Endometrial microvascular endothelial cells (primary cell): ENCODE measurements at regions not wholly inside any gene's neighbourhood (a gene's known extent, or its start where the extent isn't known, plus 50 kb on each side); places are given as distances from the start of the nearest gene placed in this dataset.

Experiments used
- in situ Hi-C: cut with HindIII; loops from 2 replicates; pipeline ENCODE4 v1.10.0; 2017; ENCODE audit warnings: low sequenced_read_pairs, low pct_unique_long_range_greater_than_20kb; ENCODE audit errors: inconsistent ontology term

GRCh38 chr22:49312601-49313000 is 515.1 kb downstream of the BRD1 start:
- in situ Hi-C loops: no loop called here

- in situ Hi-C loops: no loop called here
Measured at GRCh38 chr22:49310354-49310753, 517.3 kb downstream of the BRD1 start.

GRCh38 chr22:49308300-49308699 is 519.4 kb downstream of the BRD1 start:
- in situ Hi-C loops: no loop called here

- in situ Hi-C loops: no loop called here
Measured at GRCh38 chr22:49307870-49308269, 519.8 kb downstream of the BRD1 start.

- in situ Hi-C loops: no loop called here
Measured at GRCh38 chr22:49307481-49307830, 520.2 kb downstream of the BRD1 start.

GRCh38 chr22:49306632-49307480 is 520.8 kb downstream of the BRD1 start:
- in situ Hi-C loops: no loop called here

GRCh38 chr22:49305966-49306631 is 521.6 kb downstream of the BRD1 start:
- in situ Hi-C loops: no loop called here

- in situ Hi-C loops: no loop called here
Measured at GRCh38 chr22:49305214-49305965, 522.3 kb downstream of the BRD1 start.

GRCh38 chr22:49303781-49304461 is 523.8 kb downstream of the BRD1 start:
- in situ Hi-C loops: no loop called here

GRCh38 chr22:49303061-49303735 is 524.5 kb downstream of the BRD1 start:
- in situ Hi-C loops: no loop called here

GRCh38 chr22:49302530-49302929 is 525.1 kb downstream of the BRD1 start:
- in situ Hi-C loops: no loop called here

- in situ Hi-C loops: no loop called here
Measured at GRCh38 chr22:49302150-49302460, 525.6 kb downstream of the BRD1 start.

- in situ Hi-C loops: no loop called here
Measured at GRCh38 chr22:49301398-49302149, 526.1 kb downstream of the BRD1 start.

- in situ Hi-C loops: no loop called here
Measured at GRCh38 chr22:49300951-49301397, 526.7 kb downstream of the BRD1 start.

- in situ Hi-C loops: no loop called here
Measured at GRCh38 chr22:49300241-49300640, 527.4 kb downstream of the BRD1 start.

GRCh38 chr22:49299821-49300231 is 527.8 kb downstream of the BRD1 start:
- in situ Hi-C loops: no loop called here

- in situ Hi-C loops: no loop called here
Measured at GRCh38 chr22:49298834-49299750, 528.6 kb downstream of the BRD1 start.
